HG03103 (cell line): ENCODE measurements at regions not wholly inside any gene's neighbourhood (a gene's known extent, or its start where the extent isn't known, plus 50 kb on each side); places are given as distances from the start of the nearest gene placed in this dataset.
A peak's percentile ranks its signal among the peaks of the same experiment; 100 is the strongest.

Experiments used
- ATAC-seq: cut with Tn5 transposase; IDR thresholded peaks from one replicate; pipeline ENCODE4 v1.9.1; 2021; ENCODE audit warnings: low read depth; ENCODE audit not compliant: unreplicated experiment

GRCh38 chr14:39755269-39755878 lies 323.1 kb upstream of the FBXO33 start:
- ATAC-seq: no peak

- ATAC-seq: no peak
Measured at GRCh38 chr14:39740454-39740853, 308.2 kb upstream of the FBXO33 start.

GRCh38 chr14:39739796-39740195 lies 307.6 kb upstream of the FBXO33 start:
- ATAC-seq: no peak

GRCh38 chr14:39734306-39734705 lies 302.1 kb upstream of the FBXO33 start:
- no peak for ATAC-seq

GRCh38 chr14:39733741-39734140 lies 301.5 kb upstream of the FBXO33 start:
- ATAC-seq: no peak

- ATAC-seq: no peak
Measured at GRCh38 chr14:39731912-39732311, 299.7 kb upstream of the FBXO33 start.

- ATAC-seq: no peak
Measured at GRCh38 chr14:39726563-39726962, 294.3 kb upstream of the FBXO33 start.

- ATAC-seq: no peak
Measured at GRCh38 chr14:39722547-39723273, 290.5 kb upstream of the FBXO33 start.

GRCh38 chr14:39716987-39717570 lies 284.8 kb upstream of the FBXO33 start:
- ATAC-seq: no peak

- no peak for ATAC-seq
Measured at GRCh38 chr14:39712293-39712999, 280.2 kb upstream of the FBXO33 start.

- ATAC-seq: no peak
Measured at GRCh38 chr14:39704594-39704993, 272.4 kb upstream of the FBXO33 start.

- no peak for ATAC-seq
Measured at GRCh38 chr14:39694341-39694740, 262.1 kb upstream of the FBXO33 start.

GRCh38 chr14:39683691-39684260 lies 251.5 kb upstream of the FBXO33 start:
- ATAC-seq: no peak

- ATAC-seq: no peak
Measured at GRCh38 chr14:39682582-39682981, 250.3 kb upstream of the FBXO33 start.

GRCh38 chr14:39681782-39682399 lies 249.7 kb upstream of the FBXO33 start:
- ATAC-seq: no peak

GRCh38 chr14:39680777-39681176 lies 248.5 kb upstream of the FBXO33 start:
- peak; percentile 92 for ATAC-seq

GRCh38 chr14:39673734-39674133 lies 241.5 kb upstream of the FBXO33 start:
- no peak for ATAC-seq

GRCh38 chr14:39673270-39673711 lies 241.1 kb upstream of the FBXO33 start:
- ATAC-seq: no peak

GRCh38 chr14:39668449-39668848 lies 236.2 kb upstream of the FBXO33 start:
- no peak for ATAC-seq

- no peak for ATAC-seq
Measured at GRCh38 chr14:39666386-39666785, 234.2 kb upstream of the FBXO33 start.

GRCh38 chr14:39665075-39665475 lies 232.8 kb upstream of the FBXO33 start:
- no peak for ATAC-seq
